ENCODE measurements at regions not wholly inside any gene's neighbourhood (a gene's known extent, or its start where the extent isn't known, plus 50 kb on each side); places are given as distances from the start of the nearest gene placed in this dataset.

DNA sequence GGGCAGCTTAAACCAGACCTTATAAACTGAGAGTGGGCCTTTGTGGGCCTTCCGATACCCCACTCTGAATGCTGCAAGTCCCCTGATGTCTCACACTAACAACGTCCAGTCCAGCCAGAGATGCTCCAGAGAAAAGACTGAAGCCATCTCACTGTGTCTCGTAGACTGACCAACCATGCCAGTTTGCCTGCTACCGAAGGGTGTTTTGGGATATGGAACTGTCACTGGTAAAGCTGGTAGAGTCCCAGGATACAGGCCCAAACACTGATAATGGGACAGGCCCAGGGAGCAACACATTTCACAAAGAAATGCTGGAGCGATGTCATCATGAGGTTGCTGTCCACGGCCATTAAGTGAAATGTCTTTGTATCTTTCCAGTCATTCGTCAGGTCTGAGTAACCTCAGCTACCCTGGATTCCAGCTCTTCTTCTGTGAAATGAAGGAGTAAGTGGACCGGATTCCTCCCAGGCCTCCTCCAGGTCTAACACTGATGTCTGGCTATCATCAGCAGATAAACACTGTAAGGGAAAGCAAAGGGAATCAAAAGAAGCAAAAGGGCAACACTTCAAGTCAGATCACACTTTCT, 81.6 kb downstream of the SLC5A7 start:
- no peak for DNase-seq
- Mint-ChIP-seq H3K27ac (peak overlapping the region; percentile 91), H3K9me3 (no peaks in the 10 kb centered on the region), H3K36me3 (ENCODE audit: low read depth) (no peaks in the 10 kb centered on the region), H3K27me3 (ENCODE audit: low read depth, poor library complexity) (no peaks in the 10 kb centered on the region), H3K4me3 (no peak overlapping the region), H3K4me1 (peaks cover 13% of the 10 kb centered on the region)
- TF ChIP-seq, protein P1, sequence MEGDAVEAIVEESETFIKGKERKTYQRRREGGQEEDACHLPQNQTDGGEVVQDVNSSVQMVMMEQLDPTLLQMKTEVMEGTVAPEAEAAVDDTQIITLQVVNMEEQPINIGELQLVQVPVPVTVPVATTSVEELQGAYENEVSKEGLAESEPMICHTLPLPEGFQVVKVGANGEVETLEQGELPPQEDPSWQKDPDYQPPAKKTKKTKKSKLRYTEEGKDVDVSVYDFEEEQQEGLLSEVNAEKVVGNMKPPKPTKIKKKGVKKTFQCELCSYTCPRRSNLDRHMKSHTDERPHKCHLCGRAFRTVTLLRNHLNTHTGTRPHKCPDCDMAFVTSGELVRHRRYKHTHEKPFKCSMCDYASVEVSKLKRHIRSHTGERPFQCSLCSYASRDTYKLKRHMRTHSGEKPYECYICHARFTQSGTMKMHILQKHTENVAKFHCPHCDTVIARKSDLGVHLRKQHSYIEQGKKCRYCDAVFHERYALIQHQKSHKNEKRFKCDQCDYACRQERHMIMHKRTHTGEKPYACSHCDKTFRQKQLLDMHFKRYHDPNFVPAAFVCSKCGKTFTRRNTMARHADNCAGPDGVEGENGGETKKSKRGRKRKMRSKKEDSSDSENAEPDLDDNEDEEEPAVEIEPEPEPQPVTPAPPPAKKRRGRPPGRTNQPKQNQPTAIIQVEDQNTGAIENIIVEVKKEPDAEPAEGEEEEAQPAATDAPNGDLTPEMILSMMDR (IDR thresholded peaks at IDR 0.05) = no peak

DNA sequence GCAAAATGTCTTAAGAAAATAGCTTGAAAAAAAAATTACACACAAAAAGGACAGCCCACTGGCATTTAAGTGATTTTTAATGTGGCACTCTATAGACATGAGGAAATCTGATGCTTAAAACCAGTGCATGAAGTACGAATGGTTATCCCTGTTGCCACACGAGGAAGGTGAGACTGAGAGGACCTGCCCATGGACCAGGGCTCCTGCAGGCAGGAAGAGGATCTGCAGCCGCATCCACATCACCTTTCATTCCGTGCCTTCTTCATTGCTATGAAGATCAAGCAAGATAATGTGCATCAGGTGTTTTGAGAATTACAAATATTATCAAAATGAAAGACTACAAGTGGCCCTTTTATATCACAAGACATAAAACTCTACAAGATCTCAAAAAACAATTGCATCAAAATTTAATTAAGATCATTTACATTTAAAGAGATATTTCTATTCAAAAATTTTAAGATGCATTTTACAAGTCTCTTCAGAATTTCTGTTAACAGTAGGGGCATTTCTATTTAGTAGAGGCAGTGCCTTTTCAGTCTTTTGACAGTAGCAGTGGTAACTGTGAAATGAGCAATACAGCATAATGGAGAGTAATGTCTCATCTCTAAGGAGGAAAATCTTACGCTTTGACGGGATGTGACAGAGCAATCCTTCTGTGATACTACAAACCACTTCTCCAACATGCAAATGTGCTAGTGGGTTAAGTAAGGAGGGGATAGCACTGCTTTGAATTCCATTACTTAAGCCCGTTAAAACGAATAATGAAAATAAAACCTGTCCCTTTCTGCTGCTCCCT, 83.4 kb downstream of the SLC5A7 start:
- Mint-ChIP-seq H3K9me3 (no peaks in the 10 kb centered on the region), H3K27ac (no peak overlapping the region), H3K27me3 (ENCODE audit: low read depth, poor library complexity) (no peaks in the 10 kb centered on the region), H3K4me3 (no peak overlapping the region), H3K36me3 (ENCODE audit: low read depth) (no peaks in the 10 kb centered on the region), H3K4me1 (peaks cover 13% of the 10 kb centered on the region)
- DNase-seq = no peak
- TF ChIP-seq, protein P1 (IDR thresholded peaks at IDR 0.05) = peak; percentile 38

DNA sequence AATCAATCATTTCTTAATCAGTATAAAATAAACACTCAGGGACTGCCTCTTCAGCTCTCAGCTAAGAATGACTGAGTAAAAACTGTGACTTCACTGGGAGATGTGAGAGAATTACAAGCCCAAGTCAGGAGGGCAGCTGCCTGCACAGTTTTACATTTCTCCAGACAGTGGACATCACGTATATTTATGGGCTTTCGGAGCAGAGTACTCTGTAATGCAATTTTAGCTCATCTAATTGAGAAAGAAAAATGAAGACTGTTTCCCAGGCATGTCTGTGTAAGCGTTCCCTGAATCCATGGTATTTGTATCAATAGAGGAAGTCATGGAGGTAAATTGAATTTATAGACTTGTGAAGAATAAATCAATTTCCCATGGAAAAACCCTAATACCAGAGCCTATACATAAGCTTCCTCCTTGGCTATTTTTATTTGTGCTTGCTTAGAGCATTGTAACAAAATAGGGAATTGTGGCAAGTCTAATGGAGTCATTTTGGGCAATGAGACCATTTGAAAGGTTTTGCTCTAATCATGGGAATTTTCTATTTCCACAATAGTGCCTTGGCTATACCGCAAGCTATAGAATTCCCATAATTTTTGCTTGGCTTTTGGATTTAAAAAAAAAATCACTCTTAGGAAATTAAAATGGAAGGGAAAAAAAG, 87.2 kb downstream of the SLC5A7 start:
- Mint-ChIP-seq H3K36me3 (ENCODE audit: low read depth) (no peaks in the 10 kb centered on the region), H3K27ac (peak overlapping the region; percentile 64), H3K4me3 (no peak overlapping the region), H3K27me3 (ENCODE audit: low read depth, poor library complexity) (no peaks in the 10 kb centered on the region), H3K9me3 (no peaks in the 10 kb centered on the region), H3K4me1 (no peaks in the 10 kb centered on the region)
- TF ChIP-seq, protein P1 (IDR thresholded peaks at IDR 0.05) = no peak
- no peak for DNase-seq

DNA sequence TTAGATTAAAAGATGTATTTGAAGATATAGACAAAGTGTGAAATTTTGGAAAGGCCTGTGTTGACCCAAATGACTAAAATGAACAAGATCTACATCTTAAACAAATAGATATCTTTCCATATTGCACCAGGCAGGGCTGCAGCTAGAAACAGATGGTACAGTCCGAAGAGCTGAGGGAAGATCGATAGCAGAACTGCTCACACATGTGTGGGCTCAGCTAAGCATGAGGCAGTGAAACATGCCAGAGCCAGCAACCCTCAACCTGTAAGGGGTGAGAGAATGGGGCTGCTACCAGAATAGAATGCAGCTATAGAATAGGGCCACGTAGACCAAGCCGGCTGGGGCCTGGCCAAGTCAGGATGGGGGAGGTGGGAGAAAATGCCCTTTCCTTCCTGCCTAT, 87.8 kb downstream of the SLC5A7 start:
- H3K27ac Mint-ChIP-seq = no peak overlapping the region
- TF ChIP-seq, protein P1 (IDR thresholded peaks at IDR 0.05) = no peak
- no peaks in the 10 kb centered on the region for H3K4me1 Mint-ChIP-seq

DNA sequence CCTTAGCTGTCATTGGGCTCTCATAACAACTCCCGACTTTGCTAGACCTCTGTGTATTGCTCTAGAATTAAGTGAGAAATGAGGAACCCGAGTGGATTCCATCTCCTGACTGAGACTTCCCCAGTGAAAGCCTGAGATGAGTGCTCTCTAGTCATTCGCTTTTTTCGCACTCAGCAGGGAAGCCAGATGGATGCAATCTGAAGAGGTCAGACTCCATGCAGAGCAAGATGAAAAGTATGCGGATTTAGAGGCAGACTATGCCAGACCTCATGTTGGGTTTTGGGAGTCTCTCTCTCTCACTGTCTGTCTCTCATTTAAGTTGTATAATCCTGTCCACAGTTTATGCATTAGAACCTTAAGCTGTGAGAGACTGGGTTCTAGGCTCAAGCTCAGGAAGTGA, 88.6 kb downstream of the SLC5A7 start:
- H3K27me3 Mint-ChIP-seq (ENCODE audit: low read depth, poor library complexity) = no peaks in the 10 kb centered on the region
- no peaks in the 10 kb centered on the region for H3K4me1 Mint-ChIP-seq
- no peak overlapping the region for H3K4me3 Mint-ChIP-seq
- H3K27ac Mint-ChIP-seq = peak overlapping the region; percentile 30
- DNase-seq = no peak
- no peaks in the 10 kb centered on the region for H3K9me3 Mint-ChIP-seq
- no peaks in the 10 kb centered on the region for H3K36me3 Mint-ChIP-seq (ENCODE audit: low read depth)
- TF ChIP-seq, protein P1 (IDR thresholded peaks at IDR 0.05) = no peak

More for the DNA sequence above, 87.8 kb downstream of the SLC5A7 start:
- Mint-ChIP-seq H3K36me3 (ENCODE audit: low read depth) (no peaks in the 10 kb centered on the region), H3K9me3 (no peaks in the 10 kb centered on the region), H3K4me3 (no peak overlapping the region), H3K27me3 (ENCODE audit: low read depth, poor library complexity) (no peaks in the 10 kb centered on the region)
- DNase-seq = no peak

All from nephron progenitor cell (in vitro differentiated cells).